ENCODE measurements at regions not wholly inside any gene's neighbourhood (a gene's known extent, or its start where the extent isn't known, plus 50 kb on each side); places are given as distances from the start of the nearest gene placed in this dataset.
"Not testable (repeated sequence)": the region's sequence is repeated elsewhere in the genome, so short reads cannot be mapped to it uniquely, and the experiment has no call there.

GRCh38 chr4:117577686-117578311 is 456.5 kb upstream of the NDST3 start:
- intact Hi-C loops (cut with micrococcal nuclease; ENCODE audit: unreplicated experiment), result loop anchor here (2.0 kb wide), 1 partner anchor 457 kb away; the partner anchor contains the start of gene NDST3
- no peak for DNase-seq
- Histone ChIP-seq H3K27me3 (ENCODE audit: insufficient read depth, low read depth) (no peaks in the 10 kb centered on the region), H3K9me3 (ENCODE audit: insufficient read depth, low read depth) (no peaks in the 10 kb centered on the region), H3K27ac (no peak overlapping the region), H3K79me2 (ENCODE audit: low read depth) (no peaks in the 10 kb centered on the region), H3K36me3 (ENCODE audit: low read depth) (no peaks in the 10 kb centered on the region), H3K9me2 (ENCODE audit: insufficient read depth) (no peaks in the 10 kb centered on the region), H4K20me1 (ENCODE audit: insufficient read depth) (no peaks in the 10 kb centered on the region), H3F3A (ENCODE audit: insufficient read depth, low read depth) (no peaks in the 10 kb centered on the region), H2AFZ (no peak overlapping the region), H3K4me1 (replicated peaks; ENCODE audit: insufficient read depth) (no peaks in the 10 kb centered on the region), H3K4me3 (no peak overlapping the region), H3K4me2 (no peak overlapping the region)
- no TSS peak for BruUV-seq (replicated peaks)
- TF ChIP-seq CTCF (conservative IDR thresholded peaks at IDR 0.05) (no peak), EZH2 (IDR thresholded peaks at IDR 0.05; ENCODE audit: low read depth) (no peak)
- POLR2A ChIA-PET (ENCODE audit: unreplicated experiment), result interaction anchor here (0.5 kb wide), 1 partner anchor 434 kb away, joined by 6 read pairs; no protein-coding TSS in a partner anchor
- CTCF ChIA-PET, result no interaction called here

- no peak for DNase-seq
Measured at GRCh38 chr4:117588771-117589170, 445.5 kb upstream of the NDST3 start.

GRCh38 chr4:117596917-117597480 is 437.3 kb upstream of the NDST3 start:
- H3K27ac ChIP-seq, result no peak overlapping the region
- H3K27me3 ChIP-seq (ENCODE audit: insufficient read depth, low read depth), result no peaks in the 10 kb centered on the region
- TF ChIP-seq CTCF (conservative IDR thresholded peaks at IDR 0.05) (no peak), EZH2 (IDR thresholded peaks at IDR 0.05; ENCODE audit: low read depth) (no peak)
- H4K20me1 ChIP-seq (ENCODE audit: insufficient read depth), result no peaks in the 10 kb centered on the region
- BruUV-seq (replicated peaks), result no TSS peak
- no peak overlapping the region for H3K4me3 ChIP-seq
- H3K36me3 ChIP-seq (ENCODE audit: low read depth), result no peaks in the 10 kb centered on the region
- H2AFZ ChIP-seq, result no peak overlapping the region
- DNase-seq, result no peak
- no peak overlapping the region for H3K4me2 ChIP-seq
- H3K9me3 ChIP-seq (ENCODE audit: insufficient read depth, low read depth), result no peaks in the 10 kb centered on the region
- CTCF ChIA-PET, result no interaction called here
- no peaks in the 10 kb centered on the region for H3K4me1 ChIP-seq (replicated peaks; ENCODE audit: insufficient read depth)
- no peaks in the 10 kb centered on the region for H3K79me2 ChIP-seq (ENCODE audit: low read depth)
- intact Hi-C loops (cut with micrococcal nuclease; ENCODE audit: unreplicated experiment), result no loop called here
- H3K9me2 ChIP-seq (ENCODE audit: insufficient read depth), result no peaks in the 10 kb centered on the region
- POLR2A ChIA-PET (ENCODE audit: unreplicated experiment), result no interaction called here
- no peaks in the 10 kb centered on the region for H3F3A ChIP-seq (ENCODE audit: insufficient read depth, low read depth)

More at GRCh38 chr4:117588771-117589170, 445.5 kb upstream of the NDST3 start:
- no TSS peak for BruUV-seq (replicated peaks)
- ChIA-PET CTCF (no interaction called here), POLR2A (ENCODE audit: unreplicated experiment) (no interaction called here)
- Histone ChIP-seq H3K4me1 (replicated peaks; ENCODE audit: insufficient read depth) (no peaks in the 10 kb centered on the region), H3K36me3 (ENCODE audit: low read depth) (no peaks in the 10 kb centered on the region), H3K9me2 (ENCODE audit: insufficient read depth) (no peaks in the 10 kb centered on the region), H2AFZ (no peak overlapping the region), H3K27ac (no peak overlapping the region), H3F3A (ENCODE audit: insufficient read depth, low read depth) (no peaks in the 10 kb centered on the region), H3K79me2 (ENCODE audit: low read depth) (no peaks in the 10 kb centered on the region), H3K9me3 (ENCODE audit: insufficient read depth, low read depth) (no peaks in the 10 kb centered on the region), H3K4me3 (no peak overlapping the region), H3K4me2 (no peak overlapping the region), H4K20me1 (ENCODE audit: insufficient read depth) (no peaks in the 10 kb centered on the region), H3K27me3 (ENCODE audit: insufficient read depth, low read depth) (no peaks in the 10 kb centered on the region)
- no peak for TF ChIP-seq EZH2 (IDR thresholded peaks at IDR 0.05; ENCODE audit: low read depth)
- no peak for TF ChIP-seq CTCF (conservative IDR thresholded peaks at IDR 0.05)
- intact Hi-C loops (cut with micrococcal nuclease; ENCODE audit: unreplicated experiment), result no loop called here

- intact Hi-C loops (cut with micrococcal nuclease; ENCODE audit: unreplicated experiment); POLR2A ChIA-PET (ENCODE audit: unreplicated experiment); H3K9me2 ChIP-seq (ENCODE audit: insufficient read depth); H3K27ac ChIP-seq; H3K27me3 ChIP-seq (ENCODE audit: insufficient read depth, low read depth); CTCF ChIA-PET; H3K4me1 ChIP-seq (replicated peaks; ENCODE audit: insufficient read depth); H3K36me3 ChIP-seq (ENCODE audit: low read depth); H3F3A ChIP-seq (ENCODE audit: insufficient read depth, low read depth); H3K9me3 ChIP-seq (ENCODE audit: insufficient read depth, low read depth); H3K4me2 ChIP-seq; BruUV-seq (replicated peaks); H2AFZ ChIP-seq; H3K4me3 ChIP-seq; DNase-seq; H4K20me1 ChIP-seq (ENCODE audit: insufficient read depth); H3K79me2 ChIP-seq (ENCODE audit: low read depth): not testable (repeated sequence)
Measured at GRCh38 chr4:117599393-117599792, 434.9 kb upstream of the NDST3 start.

GRCh38 chr4:117600936-117601335 is 433.4 kb upstream of the NDST3 start:
- H3K27me3 ChIP-seq (ENCODE audit: insufficient read depth, low read depth); BruUV-seq (replicated peaks); H3K36me3 ChIP-seq (ENCODE audit: low read depth); intact Hi-C loops (cut with micrococcal nuclease; ENCODE audit: unreplicated experiment); CTCF ChIA-PET; H3K79me2 ChIP-seq (ENCODE audit: low read depth); H3K9me3 ChIP-seq (ENCODE audit: insufficient read depth, low read depth); H3K4me1 ChIP-seq (replicated peaks; ENCODE audit: insufficient read depth); H2AFZ ChIP-seq; H3K4me3 ChIP-seq; H4K20me1 ChIP-seq (ENCODE audit: insufficient read depth); POLR2A ChIA-PET (ENCODE audit: unreplicated experiment); H3K4me2 ChIP-seq; DNase-seq; H3F3A ChIP-seq (ENCODE audit: insufficient read depth, low read depth); H3K9me2 ChIP-seq (ENCODE audit: insufficient read depth); H3K27ac ChIP-seq: not testable (repeated sequence)

All from PC-9 (cell line).